H1 (cell line): ENCODE measurements at regions not wholly inside any gene's neighbourhood (a gene's known extent, or its start where the extent isn't known, plus 50 kb on each side); places are given as distances from the start of the nearest gene placed in this dataset.

ENCODE experiments used
- CTCF ChIA-PET: fragments of 300-600 bp; sonication (Branson Sonifier 250); formaldehyde crosslinking; loops from one replicate; lab custom pipeline; 2021; ENCODE audit not compliant: partially characterized antibody; lab: Charles Lee
- POLR2A ChIA-PET: fragments of 300-600 bp; sonication (Branson Sonifier 250); formaldehyde crosslinking; loops from one replicate; lab custom pipeline; 2021; ENCODE audit warnings: inconsistent platforms; ENCODE audit not compliant: partially characterized antibody; lab: Charles Lee
- DNase-seq, 2 experiments: peaks; one replicate each; pipeline versions ENCODE4 v3.0.0 to v3.0.0-alpha.2; 2010 to 2022; ENCODE audit warnings: low spot score in 2 of 2, low read depth in 1 of 2, mixed read lengths in 1 of 2
- FAIRE-seq: peaks from 2 replicates; lab custom pipeline; 2011; peaks lifted over from hg19 to GRCh38; lab: Jason Lieb, UNC
- H2AFZ ChIP-seq: 2 replicates; pipeline ENCODE4 v1.8.1; 2012; ENCODE audit warnings: low read length, inconsistent platforms
- H2AK5ac ChIP-seq: 2 replicates; pipeline ENCODE4 v1.6.1; 2013; ENCODE audit warnings: low read depth, low read length
- H2BK120ac ChIP-seq: replicated peaks from 2 replicates; pipeline ENCODE3; 2013; ENCODE audit warnings: low read depth, low read length, inconsistent platforms
- H2BK12ac ChIP-seq: 2 replicates; pipeline ENCODE4 v1.6.1; 2013; ENCODE audit warnings: low read depth, low read length
- H2BK15ac ChIP-seq: 2 replicates; pipeline ENCODE4 v1.6.1; 2013; ENCODE audit warnings: low read length
- H2BK20ac ChIP-seq: 2 replicates; pipeline ENCODE4 v1.6.1; 2013; ENCODE audit warnings: low read length
- H2BK5ac ChIP-seq: 2 replicates; pipeline ENCODE4 v1.6.1; 2013; ENCODE audit warnings: low read depth, low read length
- H3K14ac ChIP-seq: 2 replicates; pipeline ENCODE4 v1.6.1; 2013; ENCODE audit warnings: inconsistent platforms; ENCODE audit not compliant: insufficient read length
- H3K18ac ChIP-seq: 2 replicates; pipeline ENCODE4 v1.6.1; 2013; ENCODE audit warnings: low read length; ENCODE audit errors: extremely low read depth
- H3K23ac ChIP-seq: 2 replicates; pipeline ENCODE4 v1.6.1; 2013; ENCODE audit warnings: inconsistent platforms; ENCODE audit not compliant: insufficient read length
- H3K23me2 ChIP-seq: 2 replicates; pipeline ENCODE4 v1.6.1; 2013; ENCODE audit warnings: low read depth, low read length
- H3K27ac ChIP-seq: 2 replicates; pipeline ENCODE4 v1.6.1; 2011; ENCODE audit warnings: low read depth, low read length, inconsistent platforms
- H3K27me3 ChIP-seq, 4 experiments: replicated peaks in 1 of 4; 1 replicate in 1 of 4; 2 replicates in 3 of 4; pipeline versions ENCODE4 v1.6.1 to v1.8.1; 2011 to 2013; ENCODE audit warnings: low read length in 3 of 4, mild to moderate bottlenecking in 3 of 4, inconsistent platforms in 2 of 4, mixed read lengths in 2 of 4, moderate library complexity in 1 of 4; ENCODE audit not compliant: control insufficient read depth in 3 of 4, insufficient read depth in 3 of 4; ENCODE audit errors: extremely low read depth in 1 of 4
- H3K36me3 ChIP-seq, 4 experiments: 2 replicates each; pipeline versions ENCODE4 v1.6.1 to v1.8.1; 2011 to 2013; ENCODE audit warnings: mild to moderate bottlenecking in 4 of 4, low read length in 3 of 4, moderate library complexity in 2 of 4, control low read depth in 1 of 4, inconsistent platforms in 1 of 4; ENCODE audit not compliant: insufficient read depth in 4 of 4, control insufficient read depth in 2 of 4
- H3K4ac ChIP-seq: replicated peaks from 2 replicates; pipeline ENCODE3; 2013; ENCODE audit warnings: low read length, low read depth, mixed read lengths, inconsistent platforms; ENCODE audit not compliant: insufficient read length
- H3K4me1 ChIP-seq, 4 experiments: replicated peaks in 1 of 4; 1 replicate in 1 of 4; 2 replicates in 3 of 4; pipeline versions ENCODE4 v1.6.1 to v1.8.1; 2011 to 2013; ENCODE audit warnings: low read length in 3 of 4, inconsistent platforms in 2 of 4, mixed read lengths in 1 of 4; ENCODE audit not compliant: insufficient read depth in 4 of 4, control insufficient read depth in 3 of 4
- H3K4me2 ChIP-seq, 2 experiments: 2 replicates each; pipeline versions ENCODE4 v1.6.1 to v1.8.1; 2011 to 2013; ENCODE audit warnings: low read depth in 2 of 2, low read length in 2 of 2, control low read depth in 1 of 2, inconsistent platforms in 1 of 2, mild to moderate bottlenecking in 1 of 2; ENCODE audit not compliant: insufficient read depth in 1 of 2
- H3K4me3 ChIP-seq, 4 experiments: fragments of 200-600, 300-600 bp in 1 of 4; sonication (generic), shearing (Covaris generic), sonication (Bioruptor Twin) in 1 of 4; 2 replicates each; pipeline versions ENCODE4 v1.5.1 to v1.8.1; 2011 to 2016; ENCODE audit warnings: low read length in 4 of 4, low read depth in 3 of 4, control low read depth in 2 of 4, inconsistent platforms in 2 of 4, mild to moderate bottlenecking in 2 of 4, mixed read lengths in 1 of 4, moderate library complexity in 1 of 4; ENCODE audit not compliant: insufficient read depth in 2 of 4; ENCODE audit errors: extremely low read depth in 1 of 4
- H3K56ac ChIP-seq: replicated peaks from 2 replicates; pipeline ENCODE3; 2013; ENCODE audit warnings: low read depth, mild to moderate bottlenecking, mixed read lengths, low read length, inconsistent platforms; ENCODE audit not compliant: insufficient read length
- H3K79me1 ChIP-seq: 2 replicates; pipeline ENCODE4 v1.6.1; 2013; ENCODE audit warnings: low read depth, low read length, control low read depth
- H3K79me2 ChIP-seq, 2 experiments: 2 replicates each; pipeline versions ENCODE4 v1.6.1 to v1.8.1; 2012 to 2013; ENCODE audit warnings: low read length in 2 of 2, mild to moderate bottlenecking in 2 of 2, inconsistent platforms in 1 of 2; ENCODE audit not compliant: insufficient read depth in 2 of 2, control insufficient read depth in 1 of 2
- H3K9ac ChIP-seq, 4 experiments: replicated peaks in 1 of 4; 1 replicate in 1 of 4; 2 replicates in 3 of 4; pipeline versions ENCODE4 v1.6.1 to v1.8.1; 2011 to 2013; ENCODE audit warnings: low read depth in 3 of 4, low read length in 3 of 4, control low read depth in 2 of 4, mild to moderate bottlenecking in 2 of 4, moderate library complexity in 2 of 4, inconsistent platforms in 1 of 4; ENCODE audit errors: extremely low read depth in 1 of 4
- H3K9me3 ChIP-seq, 2 experiments: 2 replicates each; pipeline versions ENCODE4 v1.6.1 to v1.8.1; 2012 to 2013; ENCODE audit warnings: mild to moderate bottlenecking in 2 of 2, moderate library complexity in 2 of 2, control low read depth in 1 of 2, inconsistent platforms in 1 of 2, low read depth in 1 of 2, low read length in 1 of 2, mixed read lengths in 1 of 2; ENCODE audit not compliant: insufficient read depth in 2 of 2
- H4K20me1 ChIP-seq, 2 experiments: replicated peaks in 1 of 2; 2 replicates each; pipeline versions ENCODE3 to v1.8.1; 2011 to 2013; ENCODE audit warnings: inconsistent platforms in 2 of 2, low read length in 2 of 2, mild to moderate bottlenecking in 1 of 2; ENCODE audit not compliant: insufficient read depth in 2 of 2, control insufficient read depth in 1 of 2
- H4K5ac ChIP-seq: 2 replicates; pipeline ENCODE4 v1.6.1; 2013; ENCODE audit warnings: low read length, low read depth, mixed read lengths, inconsistent platforms; ENCODE audit not compliant: insufficient read length
- H4K8ac ChIP-seq: 2 replicates; pipeline ENCODE4 v1.8.0; 2013; ENCODE audit warnings: mild to moderate bottlenecking, moderate library complexity, low read length, inconsistent platforms; ENCODE audit not compliant: insufficient read depth; ENCODE audit errors: extremely low read depth
- H4K91ac ChIP-seq: replicated peaks from 2 replicates; pipeline ENCODE3; 2013; ENCODE audit warnings: low read length, mixed read lengths, inconsistent platforms; ENCODE audit not compliant: insufficient read length
- ATF2 ChIP-seq: IDR thresholded peaks from 2 replicates; pipeline ENCODE4 v1.6.1; 2012; ENCODE audit warnings: low read length, inconsistent platforms
- CBX8 ChIP-seq: fragments of 300-800, 300-1000 bp; sonication (generic); IDR thresholded peaks from 2 replicates; pipeline ENCODE4 v1.7.1; 2016; ENCODE audit warnings: low read depth, low read length, borderline replicate concordance
- MAFK ChIP-seq: IDR thresholded peaks from 2 replicates; pipeline ENCODE4 v1.6.1; 2012; ENCODE audit warnings: low read depth, mild to moderate bottlenecking, improper control_type of control experiment, low read length
- TBP ChIP-seq: IDR thresholded peaks from 2 replicates; pipeline ENCODE4 v1.6.1; 2011; ENCODE audit warnings: low read depth, low read length, improper control_type of control experiment
- USF2 ChIP-seq: IDR thresholded peaks from 2 replicates; pipeline ENCODE4 v1.6.1; 2011; ENCODE audit warnings: low read length, improper control_type of control experiment

GRCh38 chr10:9685596-9685995 lies 1332.1 kb upstream of the CELF2 start:
- no peaks in the 10 kb centered on the region for H3K23me2 ChIP-seq

More at GRCh38 chr10:9685596-9685995, 1332.1 kb upstream of the CELF2 start:
- CTCF ChIA-PET: no interaction called here
- Histone ChIP-seq H3K79me2 (no peaks in the 10 kb centered on the region), H3K14ac (no peak overlapping the region), H3K27me3 (peaks cover 0 to 2% (median 0%) of the 10 kb centered on the region in 4 experiments; a peak in 1 of 7 replicates), H4K5ac (no peak overlapping the region), H3K4ac (no peak overlapping the region), H2BK12ac (no peak overlapping the region), H3K36me3 (no peaks in the 10 kb centered on the region; a peak in 1 of 8 replicates), H3K4me2 (no peak overlapping the region), H3K23ac (no peak overlapping the region), H4K20me1 (no peaks in the 10 kb centered on the region), H4K91ac (no peak overlapping the region), H3K4me1 (no peaks in the 10 kb centered on the region), H3K27ac (no peak overlapping the region), H3K79me1 (no peaks in the 10 kb centered on the region), H3K9ac (no peak overlapping the region), H2BK20ac (no peak overlapping the region), H3K18ac (no peak overlapping the region), H2BK5ac (no peak overlapping the region), H2BK120ac (no peak overlapping the region), H3K9me3 (peaks cover 6 to 7% of the 10 kb centered on the region in 2 experiments; a peak in 3 of 4 replicates), H2AK5ac (no peak overlapping the region), H2AFZ (no peak overlapping the region), H2BK15ac (no peak overlapping the region), H3K4me3 (no peak overlapping the region), H3K56ac (no peak overlapping the region), H4K8ac (no peak overlapping the region)
- TF ChIP-seq MAFK: peak; percentile 22; the same call in 1 of the 2 replicates
- no peak for TF ChIP-seq CBX8
- no peak for TF ChIP-seq USF2
- TF ChIP-seq ATF2: no peak
- TF ChIP-seq TBP: no peak
- FAIRE-seq (no peak), DNase-seq (no peak)
- POLR2A ChIA-PET: no interaction called here
